ENCODE measurements at regions not wholly inside any gene's neighbourhood (a gene's known extent, or its start where the extent isn't known, plus 50 kb on each side); places are given as distances from the start of the nearest gene placed in this dataset.
"Not testable (repeated sequence)": the region's sequence is repeated elsewhere in the genome, so short reads cannot be mapped to it uniquely, and the experiment has no call there.

DNA sequence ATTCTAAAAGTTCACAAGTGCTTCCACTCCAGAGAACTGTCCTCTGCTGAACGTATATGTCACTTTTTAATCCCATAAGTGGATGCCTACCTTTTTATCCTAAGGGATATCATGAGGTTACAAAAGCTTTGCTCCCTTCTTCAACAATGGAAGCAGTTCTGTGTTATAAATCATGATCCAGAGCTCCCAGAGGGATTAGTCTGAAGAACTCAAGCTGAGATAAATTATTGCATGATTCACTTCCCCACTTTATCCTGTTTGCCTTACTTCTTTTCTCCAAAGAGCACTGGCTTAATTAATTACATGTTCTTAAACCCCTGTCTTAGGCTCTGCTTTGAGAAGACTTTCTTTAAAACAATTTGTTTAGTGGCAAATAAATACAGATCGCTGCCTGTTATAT lies 246.7 kb downstream of the PCDH17 start:
- Histone ChIP-seq H3K9me3 (ENCODE audit: control insufficient read depth, insufficient read depth, low read length) (no peaks in the 10 kb centered on the region), H3K27me3 (ENCODE audit: control insufficient read depth, insufficient read depth, low read length) (no peaks in the 10 kb centered on the region), H3K36me3 (ENCODE audit: control insufficient read depth, insufficient read depth, low read length) (no peaks in the 10 kb centered on the region), H3K4me3 (ENCODE audit: low read depth, low read length) (no peak overlapping the region), H3K4me1 (ENCODE audit: control insufficient read depth, insufficient read depth, low read length) (no peaks in the 10 kb centered on the region), H3K27ac (ENCODE audit: low read depth, low read length) (no peak overlapping the region)
- no CpG with 5 or more reads among the region's 2 CpGs for WGBS (ENCODE audit: insufficient coverage)
- no peak for DNase-seq (ENCODE audit: low read depth in 4 of 6, low spot score in 6 of 6)

DNA sequence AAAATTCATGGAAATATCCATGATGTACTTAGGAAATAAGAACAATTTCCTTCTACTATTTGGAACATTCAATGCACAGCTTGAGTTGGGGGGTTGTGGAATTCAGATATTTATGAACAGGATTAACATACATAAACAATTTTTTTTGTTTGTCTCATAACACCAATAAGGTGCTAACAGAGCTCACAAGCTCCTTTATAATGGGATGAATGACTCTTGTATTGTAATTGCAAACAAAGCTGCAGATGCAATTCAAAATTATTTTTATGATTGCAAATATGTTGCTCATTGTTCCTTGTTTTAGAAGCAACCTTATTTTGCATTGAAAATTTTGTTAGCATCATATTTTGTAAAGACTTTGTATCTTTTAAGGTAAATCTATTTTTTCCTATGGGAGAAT lies 265.7 kb downstream of the PCDH17 start:
- H3K9me3 ChIP-seq (ENCODE audit: control insufficient read depth, insufficient read depth, low read length): no peaks in the 10 kb centered on the region
- DNase-seq (ENCODE audit: low read depth in 4 of 6, low spot score in 6 of 6): peak in 1 of 6 donors; percentile 57
- no peaks in the 10 kb centered on the region for H3K27me3 ChIP-seq (ENCODE audit: control insufficient read depth, insufficient read depth, low read length)
- H3K4me3 ChIP-seq (ENCODE audit: low read depth, low read length): no peak overlapping the region
- H3K27ac ChIP-seq (ENCODE audit: low read depth, low read length): no peak overlapping the region
- no peaks in the 10 kb centered on the region for H3K4me1 ChIP-seq (ENCODE audit: control insufficient read depth, insufficient read depth, low read length)
- H3K36me3 ChIP-seq (ENCODE audit: control insufficient read depth, insufficient read depth, low read length): no peaks in the 10 kb centered on the region

DNA sequence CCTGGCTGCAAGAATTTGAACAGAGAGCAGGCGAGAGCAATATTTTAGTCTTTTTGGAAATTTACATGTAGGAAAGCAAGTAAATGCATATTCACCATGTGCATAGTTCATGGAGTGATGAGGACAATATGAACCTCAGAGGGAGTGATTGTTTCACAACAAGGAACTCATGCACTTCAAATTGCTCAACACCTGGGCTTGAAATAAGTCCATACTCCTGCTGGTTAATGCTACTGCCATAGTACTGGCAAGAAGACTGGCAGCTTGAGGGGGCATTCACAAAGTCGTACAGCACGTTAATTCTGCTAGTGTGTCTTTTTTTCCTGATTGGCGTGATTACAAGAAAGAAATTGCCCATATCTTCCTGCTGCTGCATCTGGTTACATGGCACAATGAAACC lies 267.6 kb downstream of the PCDH17 start:
- Histone ChIP-seq H3K27ac (ENCODE audit: low read depth, low read length) (no peak overlapping the region), H3K9me3 (ENCODE audit: control insufficient read depth, insufficient read depth, low read length) (no peaks in the 10 kb centered on the region), H3K4me3 (ENCODE audit: low read depth, low read length) (no peak overlapping the region), H3K27me3 (ENCODE audit: control insufficient read depth, insufficient read depth, low read length) (no peaks in the 10 kb centered on the region), H3K36me3 (ENCODE audit: control insufficient read depth, insufficient read depth, low read length) (no peaks in the 10 kb centered on the region), H3K4me1 (ENCODE audit: control insufficient read depth, insufficient read depth, low read length) (no peaks in the 10 kb centered on the region)
- 60% methylated on average over 2 of the region's 4 CpGs for whole genome bisulfite sequencing (ENCODE audit: insufficient coverage)
- peak in 2 of 6 donors; percentile 16 to 72 for DNase-seq (ENCODE audit: low read depth in 4 of 6, low spot score in 6 of 6)

DNA sequence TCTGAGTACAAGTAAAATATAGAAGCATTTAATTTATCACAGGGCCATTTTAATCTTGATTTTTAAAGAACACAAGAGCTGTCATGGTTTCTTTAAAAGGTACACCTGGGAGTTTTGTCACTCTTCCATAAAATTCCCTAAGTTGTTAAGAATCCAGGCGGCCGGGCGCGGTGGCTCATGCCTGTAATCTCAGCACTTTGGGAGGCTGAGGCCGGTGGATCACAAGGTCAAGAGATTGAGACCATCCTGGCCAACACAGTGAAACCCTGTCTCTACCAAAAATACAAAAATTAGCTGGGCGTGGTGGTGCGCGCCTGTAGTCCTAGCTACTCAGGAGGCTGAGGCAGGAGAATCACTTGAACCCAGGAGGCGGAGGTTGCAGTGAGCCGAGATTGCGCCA lies 278.3 kb downstream of the PCDH17 start:
- not testable (repeated sequence) for H3K27me3 ChIP-seq (ENCODE audit: control insufficient read depth, insufficient read depth, low read length); DNase-seq (ENCODE audit: low read depth in 4 of 6, low spot score in 6 of 6); H3K27ac ChIP-seq (ENCODE audit: low read depth, low read length); H3K9me3 ChIP-seq (ENCODE audit: control insufficient read depth, insufficient read depth, low read length); H3K4me1 ChIP-seq (ENCODE audit: control insufficient read depth, insufficient read depth, low read length); H3K36me3 ChIP-seq (ENCODE audit: control insufficient read depth, insufficient read depth, low read length); H3K4me3 ChIP-seq (ENCODE audit: low read depth, low read length)
- no CpG with 5 or more reads among the region's 11 CpGs for WGBS (ENCODE audit: insufficient coverage)

DNA sequence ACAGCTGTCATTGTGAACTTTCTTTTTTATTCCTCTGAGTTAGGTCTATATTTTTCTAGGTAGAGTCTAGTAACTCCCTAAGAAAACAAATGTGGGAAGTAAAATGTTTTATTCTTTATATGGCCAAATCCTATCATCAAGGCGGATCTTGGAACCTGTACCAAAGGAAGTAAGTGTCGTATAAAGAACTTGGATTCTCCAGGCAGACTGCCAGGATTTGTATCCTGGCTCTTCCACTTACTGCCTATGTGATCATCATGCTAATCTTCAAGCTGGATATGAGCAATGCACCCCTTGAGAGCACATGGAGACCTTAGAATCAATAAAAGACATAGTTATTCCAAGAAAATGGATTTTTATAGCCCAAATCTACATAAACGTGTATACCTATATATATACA lies 286.5 kb downstream of the PCDH17 start:
- no CpG with 5 or more reads among the region's 3 CpGs for WGBS (ENCODE audit: insufficient coverage)

DNA sequence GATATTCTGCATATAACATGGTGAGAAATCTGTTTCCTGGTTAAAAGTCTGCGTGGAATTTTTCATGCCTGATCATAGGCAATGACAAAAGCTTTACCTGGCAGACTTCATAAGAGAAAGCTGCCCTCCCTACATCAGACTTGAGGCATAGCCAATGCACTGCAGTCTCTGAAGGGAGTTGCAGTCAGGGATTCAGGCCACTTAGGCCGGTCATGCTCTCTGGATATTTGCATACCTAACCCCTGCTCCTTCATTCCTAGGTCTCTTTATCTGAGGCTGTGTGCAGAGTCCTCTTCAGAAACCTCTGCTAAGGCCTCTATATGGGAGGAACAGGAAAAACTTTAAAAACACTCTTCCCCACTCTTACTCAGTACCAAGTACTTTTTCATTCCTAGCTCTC lies 287.4 kb downstream of the PCDH17 start:
- no peak overlapping the region for H3K27ac ChIP-seq (ENCODE audit: low read depth, low read length)
- no peaks in the 10 kb centered on the region for H3K9me3 ChIP-seq (ENCODE audit: control insufficient read depth, insufficient read depth, low read length)
- H3K27me3 ChIP-seq (ENCODE audit: control insufficient read depth, insufficient read depth, low read length): no peaks in the 10 kb centered on the region
- no CpG with 5 or more reads among the region's 2 CpGs for WGBS (ENCODE audit: insufficient coverage)
- H3K4me1 ChIP-seq (ENCODE audit: control insufficient read depth, insufficient read depth, low read length): no peaks in the 10 kb centered on the region
- DNase-seq (ENCODE audit: low read depth in 4 of 6, low spot score in 6 of 6): no peak
- H3K4me3 ChIP-seq (ENCODE audit: low read depth, low read length): no peak overlapping the region
- no peaks in the 10 kb centered on the region for H3K36me3 ChIP-seq (ENCODE audit: control insufficient read depth, insufficient read depth, low read length)

More for the DNA sequence above, 286.5 kb downstream of the PCDH17 start:
- Histone ChIP-seq H3K36me3 (ENCODE audit: control insufficient read depth, insufficient read depth, low read length) (no peaks in the 10 kb centered on the region), H3K27ac (ENCODE audit: low read depth, low read length) (peak overlapping the region; percentile 57), H3K4me1 (ENCODE audit: control insufficient read depth, insufficient read depth, low read length) (no peaks in the 10 kb centered on the region), H3K4me3 (ENCODE audit: low read depth, low read length) (no peak overlapping the region), H3K27me3 (ENCODE audit: control insufficient read depth, insufficient read depth, low read length) (no peaks in the 10 kb centered on the region), H3K9me3 (ENCODE audit: control insufficient read depth, insufficient read depth, low read length) (no peaks in the 10 kb centered on the region)
- DNase-seq (ENCODE audit: low read depth in 4 of 6, low spot score in 6 of 6): peak; percentile 49 to 81 (median 64)

DNA sequence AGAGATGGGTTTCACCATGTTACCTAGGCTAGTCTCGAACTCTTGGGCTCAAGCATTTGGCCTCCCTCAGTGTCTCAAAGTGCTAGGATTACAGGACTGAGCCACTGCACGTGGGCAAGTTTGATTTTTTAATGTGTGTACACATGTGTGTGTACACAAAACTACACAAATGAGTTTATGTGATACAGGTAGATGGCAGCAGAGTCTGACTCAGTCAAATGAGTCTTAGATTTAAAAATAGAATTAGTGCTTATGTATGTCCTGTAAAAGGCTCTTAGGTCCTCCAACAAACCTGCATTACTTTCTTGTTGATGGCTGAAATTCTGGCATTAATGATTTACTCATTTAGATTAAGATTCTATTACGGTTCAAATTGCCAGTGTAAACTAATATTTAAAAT lies 293.7 kb downstream of the PCDH17 start:
- H3K27ac ChIP-seq (ENCODE audit: low read depth, low read length): no peak overlapping the region
- WGBS (ENCODE audit: insufficient coverage): 100% methylated on average over 1 of the region's 3 CpGs
- DNase-seq (ENCODE audit: low read depth in 4 of 6, low spot score in 6 of 6): peak in 1 of 6 donors; percentile 52
- no peaks in the 10 kb centered on the region for H3K36me3 ChIP-seq (ENCODE audit: control insufficient read depth, insufficient read depth, low read length)
- H3K9me3 ChIP-seq (ENCODE audit: control insufficient read depth, insufficient read depth, low read length): no peaks in the 10 kb centered on the region
- H3K27me3 ChIP-seq (ENCODE audit: control insufficient read depth, insufficient read depth, low read length): no peaks in the 10 kb centered on the region
- H3K4me3 ChIP-seq (ENCODE audit: low read depth, low read length): no peak overlapping the region
- no peaks in the 10 kb centered on the region for H3K4me1 ChIP-seq (ENCODE audit: control insufficient read depth, insufficient read depth, low read length)

DNA sequence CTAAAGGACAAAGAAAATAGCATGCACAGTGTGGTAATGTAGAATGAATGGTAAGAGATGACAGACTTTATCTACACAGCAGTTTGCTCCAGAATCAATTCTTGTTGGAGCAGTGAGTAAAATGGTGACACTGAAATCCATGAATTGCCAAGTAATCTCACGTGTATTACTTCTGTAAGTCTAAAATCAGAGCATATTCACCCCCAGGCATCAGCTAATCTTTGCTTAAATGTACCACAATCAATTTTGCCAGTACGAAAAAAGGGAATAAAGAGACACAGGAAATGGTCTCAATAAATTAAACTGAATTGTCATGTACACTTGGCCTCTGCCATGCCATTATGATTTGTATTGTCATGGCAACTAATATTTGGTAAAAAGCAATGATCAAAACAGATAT lies 294.2 kb downstream of the PCDH17 start:
- Histone ChIP-seq H3K27me3 (ENCODE audit: control insufficient read depth, insufficient read depth, low read length) (no peaks in the 10 kb centered on the region), H3K36me3 (ENCODE audit: control insufficient read depth, insufficient read depth, low read length) (no peaks in the 10 kb centered on the region), H3K27ac (ENCODE audit: low read depth, low read length) (no peak overlapping the region), H3K4me3 (ENCODE audit: low read depth, low read length) (no peak overlapping the region), H3K4me1 (ENCODE audit: control insufficient read depth, insufficient read depth, low read length) (no peaks in the 10 kb centered on the region), H3K9me3 (ENCODE audit: control insufficient read depth, insufficient read depth, low read length) (no peaks in the 10 kb centered on the region)
- no CpG with 5 or more reads among the region's 2 CpGs for WGBS (ENCODE audit: insufficient coverage)
- peak in 1 of 6 donors; percentile 10 for DNase-seq (ENCODE audit: low read depth in 4 of 6, low spot score in 6 of 6)

DNA sequence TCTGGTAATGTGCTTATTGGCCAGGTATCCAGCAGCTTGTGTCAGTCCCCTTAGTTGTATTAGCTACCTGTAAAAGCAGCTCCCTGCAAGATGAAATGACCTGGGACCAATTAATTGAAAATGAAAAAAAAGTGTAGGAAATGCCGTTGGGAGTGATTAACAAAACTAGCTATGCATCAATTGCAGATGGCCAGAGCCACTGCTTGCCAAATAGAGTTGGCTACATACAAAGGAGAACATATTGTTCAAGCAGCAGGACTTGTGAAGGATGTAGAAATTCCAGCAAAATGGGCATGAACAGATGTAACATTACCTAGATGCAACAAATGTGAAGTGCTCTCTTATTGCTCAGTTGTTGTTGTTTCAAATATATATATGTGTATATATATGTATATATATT lies 300.5 kb downstream of the PCDH17 start:
- WGBS (ENCODE audit: insufficient coverage): 38% methylated on average over 1 of the region's 1 CpG
- Histone ChIP-seq H3K36me3 (ENCODE audit: control insufficient read depth, insufficient read depth, low read length) (no peaks in the 10 kb centered on the region), H3K27ac (ENCODE audit: low read depth, low read length) (no peak overlapping the region), H3K27me3 (ENCODE audit: control insufficient read depth, insufficient read depth, low read length) (no peaks in the 10 kb centered on the region), H3K4me1 (ENCODE audit: control insufficient read depth, insufficient read depth, low read length) (no peaks in the 10 kb centered on the region), H3K9me3 (ENCODE audit: control insufficient read depth, insufficient read depth, low read length) (no peaks in the 10 kb centered on the region), H3K4me3 (ENCODE audit: low read depth, low read length) (no peak overlapping the region)
- DNase-seq (ENCODE audit: low read depth in 4 of 6, low spot score in 6 of 6): peak in 2 of 6 donors; percentile 59 to 66

DNA sequence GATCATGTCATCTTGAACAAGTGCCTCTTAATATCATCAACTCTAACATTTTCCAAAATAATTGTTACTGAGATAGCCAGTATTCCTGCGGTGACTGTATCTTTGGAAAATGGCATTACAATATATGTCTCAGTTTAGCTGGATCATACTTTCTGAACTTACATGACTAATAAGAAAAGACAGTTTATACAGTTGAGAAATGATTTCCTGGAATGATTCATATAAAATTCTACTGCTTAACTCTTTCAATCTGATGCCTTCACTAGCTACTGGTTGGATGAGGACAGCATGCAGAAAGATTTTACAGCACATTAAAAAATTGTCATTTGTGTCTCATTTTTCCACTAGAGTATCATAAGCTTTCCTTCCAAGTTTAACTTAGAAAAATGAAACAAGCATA lies 302.1 kb downstream of the PCDH17 start:
- no CpG with 5 or more reads among the region's 1 CpG for WGBS (ENCODE audit: insufficient coverage)
- H3K27me3 ChIP-seq (ENCODE audit: control insufficient read depth, insufficient read depth, low read length): no peaks in the 10 kb centered on the region
- no peak overlapping the region for H3K27ac ChIP-seq (ENCODE audit: low read depth, low read length)
- H3K36me3 ChIP-seq (ENCODE audit: control insufficient read depth, insufficient read depth, low read length): no peaks in the 10 kb centered on the region
- DNase-seq (ENCODE audit: low read depth in 4 of 6, low spot score in 6 of 6): no peak
- no peaks in the 10 kb centered on the region for H3K9me3 ChIP-seq (ENCODE audit: control insufficient read depth, insufficient read depth, low read length)
- H3K4me3 ChIP-seq (ENCODE audit: low read depth, low read length): no peak overlapping the region
- H3K4me1 ChIP-seq (ENCODE audit: control insufficient read depth, insufficient read depth, low read length): no peaks in the 10 kb centered on the region

Measured in spinal cord (tissue), 9 donors.